Activated CD4-positive, CD25-positive, alpha-beta regulatory T cell treated with anti-CD3 and anti-CD28 coated beads, Interleukin-2, amount 50 U/mL, for 16 hours (primary cell): ENCODE measurements at regions not wholly inside any gene's neighbourhood (a gene's known extent, or its start where the extent isn't known, plus 50 kb on each side); places are given as distances from the start of the nearest gene placed in this dataset.

Experiments used
- DNase-seq: peaks from one replicate; pipeline ENCODE4 v3.0.0-alpha.2; 2020; ENCODE audit warnings: low read depth, low spot score

- DNase-seq = no peak
These were observed 477.8 kb upstream of the DAB2 start for GRCh38 chr5:39902626-39903025.

- DNase-seq = no peak
These were observed 474.0 kb upstream of the DAB2 start for GRCh38 chr5:39898731-39899130.

- DNase-seq = no peak
These were observed 471.9 kb upstream of the DAB2 start for GRCh38 chr5:39896706-39897105.

GRCh38 chr5:39896104-39896503 lies 471.3 kb upstream of the DAB2 start:
- no peak for DNase-seq

GRCh38 chr5:39892708-39893107 lies 467.9 kb upstream of the DAB2 start:
- no peak for DNase-seq

- DNase-seq = no peak
These were observed 466.6 kb upstream of the DAB2 start for GRCh38 chr5:39891376-39891775.

- no peak for DNase-seq
These were observed 456.2 kb upstream of the DAB2 start for GRCh38 chr5:39880985-39881384.

- no peak for DNase-seq
These were observed 452.7 kb upstream of the DAB2 start for GRCh38 chr5:39877479-39877878.

GRCh38 chr5:39876146-39876545 lies 451.4 kb upstream of the DAB2 start:
- no peak for DNase-seq

- DNase-seq = no peak
These were observed 445.4 kb upstream of the DAB2 start for GRCh38 chr5:39870137-39870536.

GRCh38 chr5:39869396-39869795 lies 444.6 kb upstream of the DAB2 start:
- DNase-seq = no peak

GRCh38 chr5:39867923-39868322 lies 443.1 kb upstream of the DAB2 start:
- no peak for DNase-seq

GRCh38 chr5:39863926-39864552 lies 439.3 kb upstream of the DAB2 start:
- no peak for DNase-seq

- DNase-seq = no peak
These were observed 432.3 kb upstream of the DAB2 start for GRCh38 chr5:39857041-39857440.

GRCh38 chr5:39854771-39855410 lies 430.1 kb upstream of the DAB2 start:
- DNase-seq = no peak

- DNase-seq = no peak
These were observed 425.5 kb upstream of the DAB2 start for GRCh38 chr5:39850291-39850690.

GRCh38 chr5:39846144-39846543 lies 421.4 kb upstream of the DAB2 start:
- no peak for DNase-seq

GRCh38 chr5:39843767-39844166 lies 419.0 kb upstream of the DAB2 start:
- no peak for DNase-seq

- no peak for DNase-seq
These were observed 410.6 kb upstream of the DAB2 start for GRCh38 chr5:39835371-39835770.

- no peak for DNase-seq
These were observed 404.7 kb upstream of the DAB2 start for GRCh38 chr5:39829441-39829840.

- DNase-seq = no peak
These were observed 401.3 kb upstream of the DAB2 start for GRCh38 chr5:39826051-39826450.

- DNase-seq = no peak
These were observed 400.5 kb upstream of the DAB2 start for GRCh38 chr5:39825301-39825700.

GRCh38 chr5:39822020-39822419 lies 397.2 kb upstream of the DAB2 start:
- DNase-seq = no peak

- DNase-seq = no peak
These were observed 392.1 kb upstream of the DAB2 start for GRCh38 chr5:39816866-39817265.
